ENCODE measurements at regions not wholly inside any gene's neighbourhood (a gene's known extent, or its start where the extent isn't known, plus 50 kb on each side); places are given as distances from the start of the nearest gene placed in this dataset.

- TF ChIP-seq POLR2AphosphoS5 (IDR thresholded peaks at IDR 0.05; ENCODE audit: insufficient read depth, low read depth, low read length) = no peak
- TF ChIP-seq CTCF (IDR thresholded peaks at IDR 0.05; ENCODE audit: extremely low read depth in 1 of 2, insufficient read depth in 1 of 2, low read depth in 1 of 2, low read length in 2 of 2) = no peak
- no peak for TF ChIP-seq POLR2A (IDR thresholded peaks at IDR 0.05; ENCODE audit: low read depth, low read length)
- no peak for TF ChIP-seq EZH2 (IDR thresholded peaks at IDR 0.05; ENCODE audit: borderline replicate concordance, low read depth, low read length, severe bottlenecking)
- no peak for TF ChIP-seq FOS (IDR thresholded peaks at IDR 0.05; ENCODE audit: borderline replicate concordance, insufficient read depth, low read length)
- TF ChIP-seq JUN (IDR thresholded peaks at IDR 0.05; ENCODE audit: borderline replicate concordance, insufficient read depth, insufficient read length, low read depth) = no peak
- TF ChIP-seq GATA2 (IDR thresholded peaks at IDR 0.05; ENCODE audit: insufficient read depth, insufficient read length, low read depth, low read length) = no peak
- no peak for TF ChIP-seq MYC (IDR thresholded peaks at IDR 0.05; ENCODE audit: low read depth, low read length)
These were observed 403.0 kb downstream of the ARHGEF28 start for GRCh38 chr5:74028976-74029375.

Measured in endothelial cell of umbilical vein (primary cell).